Mucosa of descending colon (tissue), 3 donors: ENCODE measurements at regions not wholly inside any gene's neighbourhood (a gene's known extent, or its start where the extent isn't known, plus 50 kb on each side); places are given as distances from the start of the nearest gene placed in this dataset.

ENCODE experiments used
- ATAC-seq: fragments of 200-7000 bp; cut with Tn5 transposase; one replicate; pipeline ENCODE4 v1.9.1; 2020; ENCODE audit warnings: mild to moderate bottlenecking, moderate library complexity
- DNase-seq, 3 donors: peaks; one replicate each; pipeline ENCODE4 v3.0.0-alpha.2; 2020
- H3K36me3 ChIP-seq: fragments of 200-600 bp; one replicate; pipeline ENCODE4 v1.8.0; 2021; ENCODE audit warnings: low read depth, mild to moderate bottlenecking
- H3K4me1 ChIP-seq: fragments of 200-600 bp; one replicate; pipeline ENCODE4 v1.8.0; 2021; ENCODE audit warnings: low read depth, mild to moderate bottlenecking
- H3K4me3 ChIP-seq: fragments of 200-600 bp; one replicate; pipeline ENCODE4 v1.8.0; 2021; ENCODE audit warnings: mild to moderate bottlenecking
- H3K9me3 ChIP-seq: fragments of 200-600 bp; one replicate; pipeline ENCODE4 v1.8.0; 2021; ENCODE audit warnings: mild to moderate bottlenecking
- intact Hi-C, 2 donors: fragments of 100-400 bp; cut with DNase I in 1 of 2; cut with micrococcal nuclease in 1 of 2; formaldehyde crosslinking; loops; one replicate each; pipeline versions ENCODE4 v1.11.0 to v1.11.1; 2022; cut with DNase I, micrococcal nuclease
- TF ChIP-seq, protein P1 (sequence below): fragments of 200-600 bp; IDR thresholded peaks from one replicate; pipeline ENCODE4 v1.8.0; 2022; ENCODE audit warnings: antibody characterized with exemption, mild to moderate bottlenecking
- donor health status: DM: no; HTN: no; CAD: no; lungs with moderate emphysema.
- donor health status: DM: no; HTN: no; CAD: no.
- donor health status: DM: no; HTN: yes; CAD: no.

DNA sequence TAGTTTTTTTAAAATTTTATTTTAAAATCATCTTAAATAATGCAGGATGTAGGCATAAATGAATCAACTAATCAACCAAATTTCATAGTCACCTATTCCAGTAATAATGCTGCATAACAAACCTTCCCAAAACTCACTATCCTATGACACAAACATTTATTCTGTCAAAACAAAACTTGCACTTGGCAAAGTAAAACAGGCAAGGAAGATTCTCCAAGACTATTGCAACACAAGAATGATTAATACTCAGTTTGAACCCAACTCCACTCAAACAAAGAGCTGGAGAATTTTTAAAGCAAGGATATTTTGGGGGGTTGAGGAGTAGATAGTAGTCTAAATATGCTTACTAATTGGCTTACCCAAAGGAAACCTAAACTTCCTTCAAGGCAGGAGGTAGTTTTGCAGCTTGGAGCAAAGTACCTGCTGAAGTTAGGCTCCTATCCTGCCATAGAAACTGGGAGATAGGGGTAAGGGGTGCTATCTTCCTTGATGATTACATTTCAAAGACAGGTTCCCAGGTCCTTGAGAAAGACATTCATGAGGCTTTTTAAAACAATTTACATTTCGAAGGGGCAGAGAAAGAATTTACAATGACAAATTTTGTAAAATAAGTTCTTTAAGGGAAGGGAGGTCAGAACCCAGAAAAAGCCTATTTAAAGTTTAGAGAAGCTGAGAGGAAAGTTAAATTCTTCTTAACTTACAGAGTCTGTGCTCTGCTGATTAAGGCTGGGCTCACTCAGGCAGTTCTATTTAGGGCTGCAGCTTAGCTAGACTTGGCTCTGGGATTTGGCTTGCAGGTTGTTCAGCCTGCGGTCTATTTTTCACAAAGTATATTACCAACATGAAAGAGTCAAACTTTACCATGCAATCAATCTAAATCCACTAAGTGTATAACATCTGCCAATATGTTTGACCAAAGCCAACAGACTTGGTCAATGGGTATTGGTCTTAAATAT is 549.0 kb downstream of the KCTD12 start:
- intact Hi-C loops = no loop called here
- Histone ChIP-seq H3K4me1 (no peaks in the 10 kb centered on the region), H3K9me3 (no peaks in the 10 kb centered on the region), H3K4me3 (no peak overlapping the region), H3K36me3 (no peaks in the 10 kb centered on the region)
- DNase-seq = no peak
- TF ChIP-seq, protein P1, sequence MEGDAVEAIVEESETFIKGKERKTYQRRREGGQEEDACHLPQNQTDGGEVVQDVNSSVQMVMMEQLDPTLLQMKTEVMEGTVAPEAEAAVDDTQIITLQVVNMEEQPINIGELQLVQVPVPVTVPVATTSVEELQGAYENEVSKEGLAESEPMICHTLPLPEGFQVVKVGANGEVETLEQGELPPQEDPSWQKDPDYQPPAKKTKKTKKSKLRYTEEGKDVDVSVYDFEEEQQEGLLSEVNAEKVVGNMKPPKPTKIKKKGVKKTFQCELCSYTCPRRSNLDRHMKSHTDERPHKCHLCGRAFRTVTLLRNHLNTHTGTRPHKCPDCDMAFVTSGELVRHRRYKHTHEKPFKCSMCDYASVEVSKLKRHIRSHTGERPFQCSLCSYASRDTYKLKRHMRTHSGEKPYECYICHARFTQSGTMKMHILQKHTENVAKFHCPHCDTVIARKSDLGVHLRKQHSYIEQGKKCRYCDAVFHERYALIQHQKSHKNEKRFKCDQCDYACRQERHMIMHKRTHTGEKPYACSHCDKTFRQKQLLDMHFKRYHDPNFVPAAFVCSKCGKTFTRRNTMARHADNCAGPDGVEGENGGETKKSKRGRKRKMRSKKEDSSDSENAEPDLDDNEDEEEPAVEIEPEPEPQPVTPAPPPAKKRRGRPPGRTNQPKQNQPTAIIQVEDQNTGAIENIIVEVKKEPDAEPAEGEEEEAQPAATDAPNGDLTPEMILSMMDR = no peak
- no peak for ATAC-seq

DNA sequence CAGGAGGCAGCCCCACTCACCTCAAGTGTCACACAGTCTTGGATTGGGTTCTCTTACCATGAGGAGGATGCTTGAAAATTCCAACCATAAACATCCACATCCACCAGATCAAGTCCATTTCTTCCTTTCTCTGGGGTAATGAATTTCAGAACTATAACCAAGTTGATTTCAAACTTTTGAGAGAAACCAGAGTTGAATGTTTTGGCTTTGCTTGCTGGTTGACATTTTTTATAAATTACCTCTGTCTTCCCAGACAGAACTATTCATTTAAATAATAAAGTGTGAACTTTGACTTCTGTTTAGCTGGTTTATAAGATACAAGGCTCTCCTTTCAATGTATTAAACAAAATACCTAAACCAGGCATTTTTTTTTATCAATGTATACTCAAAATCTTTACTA is 550.7 kb downstream of the KCTD12 start:
- Histone ChIP-seq H3K4me3 (no peak overlapping the region), H3K9me3 (no peaks in the 10 kb centered on the region), H3K4me1 (no peaks in the 10 kb centered on the region), H3K36me3 (no peaks in the 10 kb centered on the region)
- no peak for DNase-seq
- ATAC-seq = no peak
- intact Hi-C loops = no loop called here
- TF ChIP-seq, protein P1 = no peak

DNA sequence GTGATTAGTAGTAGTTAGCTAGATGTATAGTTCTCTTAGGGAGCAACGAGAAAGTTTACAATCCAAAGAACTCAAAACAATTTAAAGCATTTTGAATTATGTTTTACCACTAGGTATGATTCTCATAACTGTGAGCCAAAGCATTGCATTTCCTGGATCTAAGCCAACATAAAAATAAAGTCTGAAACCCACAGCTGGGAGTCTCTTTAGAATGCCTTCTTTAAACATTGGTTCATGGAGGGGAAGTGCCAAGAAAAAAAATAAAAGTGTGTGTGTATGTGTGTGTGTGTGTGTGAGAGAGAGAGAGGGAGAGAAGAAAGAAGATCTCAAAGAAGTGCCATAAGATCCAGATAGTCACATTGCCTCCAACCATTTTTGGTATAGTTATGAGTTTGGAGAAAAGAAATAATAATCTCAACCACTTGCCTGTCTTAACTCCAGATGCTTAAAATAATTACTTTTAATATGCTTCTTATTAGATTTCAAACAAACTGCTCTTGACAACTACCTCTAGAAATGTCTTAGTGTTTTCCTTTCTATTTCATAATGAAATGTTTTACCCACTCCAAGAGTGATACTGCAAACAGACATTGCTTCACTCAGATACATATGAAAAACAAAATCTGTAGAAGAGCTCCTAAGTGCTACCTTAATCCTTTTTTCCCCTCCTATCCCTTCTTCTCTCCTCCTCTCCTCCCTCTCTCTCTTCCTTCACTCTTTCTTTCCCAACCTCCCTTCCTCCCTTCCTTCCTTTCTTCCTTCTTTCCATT is 554.1 kb downstream of the KCTD12 start:
- H3K9me3 ChIP-seq = no peaks in the 10 kb centered on the region
- no peak for DNase-seq
- no peak overlapping the region for H3K4me3 ChIP-seq
- intact Hi-C loops = no loop called here
- ATAC-seq = no peak
- TF ChIP-seq, protein P1 = no peak
- H3K36me3 ChIP-seq = no peaks in the 10 kb centered on the region
- no peaks in the 10 kb centered on the region for H3K4me1 ChIP-seq

- TF ChIP-seq, protein P1 = no peak
- H3K4me3 ChIP-seq = no peak overlapping the region
- DNase-seq (no peak), ATAC-seq (no peak)
- H3K36me3 ChIP-seq = no peaks in the 10 kb centered on the region
- no peaks in the 10 kb centered on the region for H3K4me1 ChIP-seq
- intact Hi-C loops = no loop called here
- no peaks in the 10 kb centered on the region for H3K9me3 ChIP-seq
Observed at GRCh38 chr13:76330761-76331160, 555.4 kb downstream of the KCTD12 start.

DNA sequence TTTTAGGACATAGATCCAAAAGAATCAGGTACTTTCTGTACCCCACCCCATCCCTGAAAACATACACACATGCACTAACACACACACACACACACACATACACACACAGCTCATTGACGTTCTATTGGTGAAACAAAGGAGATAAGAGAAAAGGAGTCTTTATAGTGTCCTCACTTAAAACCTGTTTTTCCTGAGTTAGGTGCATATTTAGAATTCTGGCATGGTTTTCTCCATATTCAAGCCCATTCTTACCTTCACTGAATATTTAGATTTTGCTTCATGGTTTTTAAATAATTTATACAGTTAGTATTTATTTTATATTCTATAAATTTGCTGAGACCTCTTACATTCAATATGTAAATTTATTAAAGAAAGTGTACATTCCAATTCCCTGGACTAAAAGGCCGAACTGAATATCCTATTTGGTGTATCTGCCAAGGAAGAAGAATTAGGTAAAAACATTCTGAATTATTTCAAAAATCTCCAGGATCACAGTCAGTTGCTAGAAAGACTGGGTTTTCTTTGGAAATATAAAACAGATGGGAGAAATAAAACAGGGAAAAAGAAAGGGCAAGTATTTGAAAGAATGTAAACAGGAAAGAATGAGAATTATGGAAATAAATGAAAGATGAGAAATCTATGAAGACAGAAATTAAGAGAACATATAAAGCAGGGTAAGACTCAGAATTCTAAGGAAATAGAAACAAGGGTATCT is 556.2 kb downstream of the KCTD12 start:
- no peak for ATAC-seq
- DNase-seq = no peak
- Histone ChIP-seq H3K36me3 (no peaks in the 10 kb centered on the region), H3K4me3 (no peak overlapping the region), H3K4me1 (no peaks in the 10 kb centered on the region), H3K9me3 (no peaks in the 10 kb centered on the region)
- TF ChIP-seq, protein P1 = no peak
- intact Hi-C loops = no loop called here
